ENCODE measurements at regions not wholly inside any gene's neighbourhood (a gene's known extent, or its start where the extent isn't known, plus 50 kb on each side); places are given as distances from the start of the nearest gene placed in this dataset.

GRCh38 chr12:38601949-38602348, 285.4 kb downstream of the ALG10B start:
- Mint-ChIP-seq H3K36me3 (no peaks in the 10 kb centered on the region), H3K27ac (no peak overlapping the region), H3K27me3 (no peaks in the 10 kb centered on the region), H3K9me3 (no peaks in the 10 kb centered on the region), H3K4me1 (ENCODE audit: unreplicated experiment) (no peaks in the 10 kb centered on the region), H3K4me3 (no peak overlapping the region)
- no peak for DNase-seq (ENCODE audit: extremely low spot score, unreplicated experiment)
- no peak for TF ChIP-seq CTCF (conservative IDR thresholded peaks at IDR 0.05)

Data from type B pancreatic cell (in vitro differentiated cells).